Activated naive CD8-positive, alpha-beta T cell treated with anti-CD3 and anti-CD28 coated beads, Interleukin-2, amount 10 ng/mL, durations not matched to agents 7 days and 5 days (primary cell): ENCODE measurements at regions not wholly inside any gene's neighbourhood (a gene's known extent, or its start where the extent isn't known, plus 50 kb on each side); places are given as distances from the start of the nearest gene placed in this dataset.
"Not testable (repeated sequence)": the region's sequence is repeated elsewhere in the genome, so short reads cannot be mapped to it uniquely, and the experiment has no call there.

Experiments
- ATAC-seq: fragments of 150-1000 bp; cut with Tn5 transposase; one replicate; pipeline ENCODE4 v1.10.0; 2021; ENCODE audit warnings: low read depth, moderate library complexity
- POLR2A ChIA-PET: fragments of 350-600 bp; sonication (Branson Sonifier 250); formaldehyde crosslinking; loops from one replicate; lab custom pipeline; 2021; ENCODE audit warnings: antibody characterized with exemption; lab: Charles Lee
- DNase-seq: peaks from one replicate; pipeline ENCODE4 v3.0.0; 2021
- H3K27ac Mint-ChIP-seq: one replicate; pipeline ENCODE4 v1.8.0; 2022; ENCODE audit warnings: mild to moderate bottlenecking, mixed read lengths
- H3K27me3 Mint-ChIP-seq: one replicate; pipeline ENCODE4 v1.8.0; 2022; ENCODE audit warnings: mild to moderate bottlenecking, moderate library complexity, mixed read lengths
- H3K36me3 Mint-ChIP-seq: one replicate; pipeline ENCODE4 v1.8.0; 2021; ENCODE audit warnings: mild to moderate bottlenecking, mixed read lengths
- H3K4me1 Mint-ChIP-seq: one replicate; pipeline ENCODE4 v1.8.0; 2021; ENCODE audit warnings: mixed read lengths
- H3K4me3 Mint-ChIP-seq: one replicate; pipeline ENCODE4 v1.8.0; 2022; ENCODE audit warnings: mild to moderate bottlenecking, moderate library complexity, mixed read lengths
- H3K9me3 Mint-ChIP-seq: one replicate; pipeline ENCODE4 v1.8.0; 2021; ENCODE audit warnings: mixed read lengths

- peaks cover 26% of the 10 kb centered on the region for H3K36me3 Mint-ChIP-seq
- no peak for DNase-seq
- H3K9me3 Mint-ChIP-seq: no peaks in the 10 kb centered on the region
- no peaks in the 10 kb centered on the region for H3K27me3 Mint-ChIP-seq
- no peak overlapping the region for H3K4me3 Mint-ChIP-seq
- H3K27ac Mint-ChIP-seq: no peak overlapping the region
- POLR2A ChIA-PET: no interaction called here
- no peak for ATAC-seq
- H3K4me1 Mint-ChIP-seq: peaks cover 7% of the 10 kb centered on the region
Observed at GRCh38 chr21:36254106-36254941, 65.7 kb upstream of the MORC3 start.

- no peak overlapping the region for H3K27ac Mint-ChIP-seq
- H3K27me3 Mint-ChIP-seq: no peaks in the 10 kb centered on the region
- no peaks in the 10 kb centered on the region for H3K9me3 Mint-ChIP-seq
- DNase-seq (no peak), ATAC-seq (no peak)
- peaks cover 15% of the 10 kb centered on the region for H3K4me1 Mint-ChIP-seq
- H3K36me3 Mint-ChIP-seq: peaks cover 24% of the 10 kb centered on the region
- POLR2A ChIA-PET: interaction anchor here (0.6 kb wide), 2 partner anchors 65 to 77 kb away, joined by 3 to 7 read pairs; no protein-coding TSS in a partner anchor
- H3K4me3 Mint-ChIP-seq: no peak overlapping the region
Observed at GRCh38 chr21:36255663-36256062, 64.3 kb upstream of the MORC3 start.

- ATAC-seq (no peak), DNase-seq (no peak)
- Mint-ChIP-seq H3K4me3 (no peak overlapping the region), H3K4me1 (peaks cover 17% of the 10 kb centered on the region), H3K9me3 (no peaks in the 10 kb centered on the region), H3K27me3 (no peaks in the 10 kb centered on the region), H3K27ac (no peak overlapping the region), H3K36me3 (peaks cover 17% of the 10 kb centered on the region)
- POLR2A ChIA-PET: no interaction called here
Observed at GRCh38 chr21:36257657-36258056, 62.3 kb upstream of the MORC3 start.

GRCh38 chr21:36260030-36260787 lies 59.8 kb upstream of the MORC3 start:
- Mint-ChIP-seq H3K4me3 (peak overlapping the region; percentile 81), H3K27me3 (no peaks in the 10 kb centered on the region), H3K36me3 (peaks cover 9% of the 10 kb centered on the region), H3K4me1 (peaks cover 11% of the 10 kb centered on the region), H3K9me3 (no peaks in the 10 kb centered on the region), H3K27ac (peak overlapping the region; percentile 90)
- DNase-seq (no peak), ATAC-seq (peak; percentile 77)
- POLR2A ChIA-PET: interaction anchor here (0.7 to 1.8 kb wide), 3 partner anchors 11 to 116 kb away, joined by 3 to 10 read pairs (median 5); partner anchors contain the start of gene MORC3

GRCh38 chr21:36260802-36261201 lies 59.2 kb upstream of the MORC3 start:
- Mint-ChIP-seq H3K9me3 (no peaks in the 10 kb centered on the region), H3K27me3 (no peaks in the 10 kb centered on the region)
- POLR2A ChIA-PET: interaction anchor here (1.8 kb wide), 1 partner anchor 59 kb away, joined by 10 read pairs; the partner anchor contains the start of gene MORC3

GRCh38 chr21:36261459-36261858 lies 58.5 kb upstream of the MORC3 start:
- Mint-ChIP-seq H3K27me3 (no peaks in the 10 kb centered on the region), H3K4me1 (peaks cover 11% of the 10 kb centered on the region), H3K4me3 (no peak overlapping the region), H3K9me3 (no peaks in the 10 kb centered on the region), H3K27ac (no peak overlapping the region), H3K36me3 (peaks cover 7% of the 10 kb centered on the region)
- POLR2A ChIA-PET: interaction anchor here (0.6 kb wide), 1 partner anchor 110 kb away, joined by 5 read pairs; no protein-coding TSS in a partner anchor
- no peak for DNase-seq
- ATAC-seq: no peak

More at GRCh38 chr21:36260802-36261201, 59.2 kb upstream of the MORC3 start:
- H3K36me3 Mint-ChIP-seq: peaks cover 7% of the 10 kb centered on the region
- peak overlapping the region; percentile 90 for H3K27ac Mint-ChIP-seq
- ATAC-seq (no peak), DNase-seq (no peak)
- peaks cover 11% of the 10 kb centered on the region for H3K4me1 Mint-ChIP-seq
- H3K4me3 Mint-ChIP-seq: peak overlapping the region; percentile 81

GRCh38 chr21:36263797-36264196 lies 56.2 kb upstream of the MORC3 start:
- Mint-ChIP-seq H3K36me3 (peaks cover 8% of the 10 kb centered on the region), H3K27me3 (no peaks in the 10 kb centered on the region), H3K4me1 (peaks cover 11% of the 10 kb centered on the region), H3K4me3 (no peak overlapping the region), H3K27ac (no peak overlapping the region), H3K9me3 (no peaks in the 10 kb centered on the region)
- POLR2A ChIA-PET: no interaction called here
- ATAC-seq (no peak), DNase-seq (no peak)

GRCh38 chr21:36265431-36265830 lies 54.6 kb upstream of the MORC3 start:
- ATAC-seq (no peak), DNase-seq (no peak)
- Mint-ChIP-seq H3K36me3 (peaks cover 7% of the 10 kb centered on the region), H3K4me3 (no peak overlapping the region), H3K4me1 (peaks cover 3% of the 10 kb centered on the region), H3K27ac (no peak overlapping the region), H3K9me3 (no peaks in the 10 kb centered on the region), H3K27me3 (no peaks in the 10 kb centered on the region)
- POLR2A ChIA-PET: no interaction called here

GRCh38 chr21:36267828-36268227 lies 52.2 kb upstream of the MORC3 start:
- H3K36me3 Mint-ChIP-seq: peaks cover 12% of the 10 kb centered on the region
- H3K27ac Mint-ChIP-seq: not testable (repeated sequence)

GRCh38 chr21:36268264-36268663 lies 51.7 kb upstream of the MORC3 start:
- ATAC-seq, POLR2A ChIA-PET, H3K4me3 Mint-ChIP-seq, H3K4me1 Mint-ChIP-seq, H3K9me3 Mint-ChIP-seq, H3K27ac Mint-ChIP-seq, DNase-seq, H3K27me3 Mint-ChIP-seq: not testable (repeated sequence)
- H3K36me3 Mint-ChIP-seq: peaks cover 12% of the 10 kb centered on the region

More at GRCh38 chr21:36267828-36268227, 52.2 kb upstream of the MORC3 start:
- H3K4me3 Mint-ChIP-seq, DNase-seq, POLR2A ChIA-PET, H3K4me1 Mint-ChIP-seq, H3K27me3 Mint-ChIP-seq, H3K9me3 Mint-ChIP-seq, ATAC-seq: not testable (repeated sequence)
